NAMALWA (cell line): ENCODE measurements at regions not wholly inside any gene's neighbourhood (a gene's known extent, or its start where the extent isn't known, plus 50 kb on each side); places are given as distances from the start of the nearest gene placed in this dataset.

Source experiments
- DNase-seq: peaks from one replicate; pipeline ENCODE4 v3.0.0-alpha.2; 2015; ENCODE audit warnings: low spot score

DNA sequence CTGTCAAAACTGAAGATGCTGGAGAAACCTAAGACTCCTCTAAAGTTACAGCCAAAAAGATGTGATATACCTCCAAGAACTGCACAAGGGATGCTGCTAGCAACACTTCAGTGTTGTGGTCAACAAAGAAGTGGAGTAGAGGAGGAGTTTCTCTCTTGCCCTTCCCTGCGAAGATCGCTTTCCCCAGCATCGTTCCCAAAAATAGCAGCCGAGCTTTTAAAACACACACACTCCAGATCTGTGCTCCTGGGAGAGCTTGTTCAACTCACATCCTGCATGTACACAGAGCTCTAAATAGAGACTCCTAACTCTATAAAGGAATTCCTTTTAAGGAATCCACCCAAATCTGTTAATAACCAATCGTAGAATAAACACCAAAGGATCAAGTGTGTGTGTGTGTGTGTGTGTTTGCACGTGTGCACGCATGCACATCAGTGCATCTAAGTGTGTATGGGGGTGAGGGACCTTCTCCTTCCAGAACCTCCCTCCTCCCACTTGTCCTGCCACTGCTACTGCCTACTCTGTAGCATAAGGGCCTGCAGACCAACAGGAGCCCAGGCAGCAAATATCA lies 58.5 kb downstream of the PSMG1 start:
- no peak for DNase-seq

DNA sequence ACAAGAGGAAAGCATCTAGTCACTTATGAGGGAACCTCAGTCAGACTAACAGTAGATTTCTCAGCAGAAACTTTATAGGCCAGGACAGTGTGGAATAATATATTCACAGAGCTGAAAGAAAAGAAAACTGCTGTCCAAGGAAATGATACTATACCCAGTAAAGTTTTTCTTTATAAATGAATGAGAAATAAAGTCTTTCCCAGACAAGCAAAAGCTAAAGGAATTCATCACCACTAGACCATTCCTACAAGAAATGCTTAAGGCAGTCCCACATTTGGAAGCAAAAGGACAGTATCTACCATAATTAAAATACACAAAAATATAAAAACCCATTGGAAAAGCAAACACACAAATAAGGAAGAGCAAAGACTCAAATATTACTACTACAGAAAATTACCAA lies 59.9 kb downstream of the PSMG1 start:
- DNase-seq: no peak

DNA sequence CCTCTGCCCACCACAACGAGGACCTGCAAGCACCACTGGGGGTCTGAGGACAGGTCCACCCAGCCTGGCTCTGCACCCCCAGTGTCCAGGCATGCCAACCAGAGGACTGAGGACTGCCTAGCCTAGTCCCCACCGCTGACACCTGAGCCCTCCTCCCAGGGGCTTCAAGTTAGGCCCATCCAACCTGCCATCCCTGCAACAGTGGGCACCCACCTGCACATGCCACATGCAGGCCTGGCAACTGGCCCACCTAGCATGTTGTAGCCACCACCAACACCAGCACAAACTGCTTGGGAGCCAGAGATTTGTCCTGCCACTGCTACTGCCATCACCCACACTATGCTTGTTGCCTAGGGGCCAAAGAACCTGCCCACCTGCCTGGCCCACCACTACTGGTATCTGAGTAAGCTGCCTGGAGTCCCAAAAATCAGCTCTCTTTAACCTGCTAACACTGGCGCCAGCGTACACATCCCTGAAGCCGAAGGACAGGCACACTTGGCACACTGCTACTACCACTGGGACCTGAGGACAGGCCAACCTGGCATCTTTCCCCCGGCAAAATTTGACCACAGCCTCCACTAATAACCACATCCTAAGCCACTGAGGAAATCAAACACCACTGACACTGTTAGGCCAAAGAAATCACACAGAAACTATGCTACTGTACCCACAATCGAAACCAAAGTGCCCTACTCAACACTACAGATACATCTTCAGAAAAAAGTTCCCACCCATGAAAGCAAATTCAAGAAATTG lies 61.5 kb downstream of the PSMG1 start:
- no peak for DNase-seq

DNA sequence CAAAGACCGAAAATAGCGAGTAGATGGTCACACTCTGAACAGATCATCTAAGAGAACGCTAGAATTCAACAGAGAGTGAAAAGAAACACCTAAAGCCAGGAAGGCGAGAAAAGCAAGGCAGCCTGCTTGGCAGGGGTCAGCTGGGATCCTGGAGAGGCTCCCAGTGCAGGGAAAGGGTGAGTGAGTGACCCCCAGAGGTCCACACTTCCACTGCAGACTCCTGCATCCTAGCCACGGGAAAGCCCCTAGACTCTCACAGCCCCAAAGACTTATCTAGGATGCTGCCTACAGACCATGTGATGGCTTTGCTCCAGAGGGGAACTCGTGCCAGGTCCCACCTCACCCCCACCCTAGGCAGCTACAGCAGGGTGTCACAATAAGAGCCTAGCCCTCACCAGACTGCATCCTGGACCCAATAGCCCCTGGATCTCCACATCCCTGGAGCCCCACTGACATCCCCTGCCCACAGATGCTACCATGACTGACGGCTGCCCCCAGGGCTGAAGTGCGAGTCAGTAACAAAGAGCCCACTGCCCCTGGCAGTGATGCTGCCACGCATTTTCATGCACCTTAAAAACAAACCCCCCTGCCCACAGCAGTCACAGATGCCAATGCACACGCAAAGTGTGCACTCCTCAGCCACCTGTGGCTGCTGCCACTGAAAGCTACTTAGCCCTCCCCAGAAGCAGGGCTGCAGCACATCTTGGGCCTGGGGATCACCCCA lies 62.2 kb downstream of the PSMG1 start:
- no peak for DNase-seq

DNA sequence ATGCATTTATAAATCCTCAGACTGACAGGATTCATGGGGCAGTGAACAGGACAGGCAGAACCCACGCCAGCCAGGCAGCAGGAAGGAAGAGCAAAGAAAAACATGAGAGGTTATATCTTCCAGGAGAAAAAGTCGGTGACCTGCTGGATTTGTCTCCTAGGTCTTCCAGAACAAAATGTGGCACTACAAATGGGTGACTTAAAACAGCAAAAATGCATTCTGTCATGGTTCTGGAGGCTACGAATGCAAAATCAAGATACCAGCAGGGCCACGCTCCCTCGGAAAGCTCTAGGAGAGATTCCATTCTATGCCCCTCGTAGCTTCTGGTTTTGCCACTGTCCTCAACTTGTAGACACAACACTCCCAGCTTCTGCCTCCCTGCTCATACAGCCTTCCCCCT lies 63.4 kb downstream of the PSMG1 start:
- DNase-seq: no peak

DNA sequence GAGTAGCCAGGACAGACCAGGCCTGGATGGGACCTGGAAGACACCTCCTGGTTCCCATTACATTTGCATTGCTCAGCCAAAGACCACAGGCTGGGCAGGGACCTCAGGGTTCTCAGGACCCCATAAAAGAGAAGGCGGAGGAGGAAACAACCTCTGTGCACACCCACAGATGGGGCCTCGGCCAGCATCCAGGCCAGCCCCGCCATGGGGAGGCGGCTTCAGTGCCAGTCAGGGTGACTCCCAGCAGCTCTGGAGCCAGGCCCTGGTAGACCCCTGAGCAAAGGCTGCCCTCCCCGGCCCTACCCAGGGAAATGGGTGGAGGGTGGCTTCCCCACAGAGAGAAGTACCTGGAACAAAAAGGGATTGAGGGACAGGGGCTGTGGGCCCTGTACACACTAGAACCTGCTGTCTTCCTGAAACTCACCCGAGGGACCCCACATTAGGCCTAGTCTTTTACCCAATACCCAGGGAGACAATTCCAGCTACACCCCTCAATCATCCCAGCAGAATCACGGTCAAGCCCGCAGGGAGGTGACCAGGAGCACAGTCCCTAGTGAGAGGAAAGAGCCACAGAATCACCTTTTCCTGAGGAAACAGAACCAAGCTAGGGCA lies 64.5 kb downstream of the PSMG1 start:
- no peak for DNase-seq

DNA sequence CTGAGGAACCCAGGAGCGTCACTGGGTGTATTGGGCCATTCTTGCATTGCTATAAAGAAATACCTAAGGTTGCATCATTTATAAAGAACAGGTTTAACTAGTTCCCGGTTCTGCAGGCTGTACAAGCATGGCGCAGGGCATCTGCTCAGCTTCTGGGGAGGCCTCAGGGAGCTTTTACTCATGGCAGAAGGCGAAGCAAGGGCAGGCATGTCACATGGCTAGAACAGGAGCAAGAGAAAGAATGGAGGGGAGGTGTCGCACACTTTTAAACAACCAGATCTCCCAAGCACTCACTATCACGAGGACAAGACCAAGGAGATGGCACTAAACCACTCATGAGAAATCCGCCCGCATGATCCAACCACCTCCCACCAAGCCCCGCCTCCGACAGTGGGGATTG lies 65.2 kb downstream of the PSMG1 start:
- no peak for DNase-seq

DNA sequence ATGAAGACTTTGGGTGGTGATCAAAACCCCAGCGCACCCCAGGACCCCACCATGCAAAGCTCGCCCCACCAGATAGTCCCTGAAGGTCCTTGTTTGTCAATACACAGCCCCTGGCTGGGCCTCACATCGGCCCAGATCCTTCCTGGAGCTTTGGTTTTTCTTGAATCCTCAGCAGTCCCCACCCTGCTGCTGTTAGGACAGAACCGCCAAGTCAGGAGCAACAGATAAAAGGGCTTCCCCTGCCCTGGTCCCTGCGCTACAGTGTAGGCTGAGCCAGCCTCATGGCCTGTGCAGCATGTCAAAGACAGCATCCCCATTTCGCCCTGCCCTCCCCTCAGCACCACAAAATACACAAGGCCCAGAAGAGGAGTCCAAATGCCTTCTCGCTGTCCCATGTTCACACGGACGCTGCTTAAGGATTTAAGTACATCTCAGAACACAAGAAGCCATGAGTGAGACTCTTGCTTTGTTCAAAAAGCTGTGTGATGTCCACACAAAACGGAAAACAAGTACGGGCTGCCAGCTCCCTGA lies 65.7 kb downstream of the PSMG1 start:
- DNase-seq: no peak

DNA sequence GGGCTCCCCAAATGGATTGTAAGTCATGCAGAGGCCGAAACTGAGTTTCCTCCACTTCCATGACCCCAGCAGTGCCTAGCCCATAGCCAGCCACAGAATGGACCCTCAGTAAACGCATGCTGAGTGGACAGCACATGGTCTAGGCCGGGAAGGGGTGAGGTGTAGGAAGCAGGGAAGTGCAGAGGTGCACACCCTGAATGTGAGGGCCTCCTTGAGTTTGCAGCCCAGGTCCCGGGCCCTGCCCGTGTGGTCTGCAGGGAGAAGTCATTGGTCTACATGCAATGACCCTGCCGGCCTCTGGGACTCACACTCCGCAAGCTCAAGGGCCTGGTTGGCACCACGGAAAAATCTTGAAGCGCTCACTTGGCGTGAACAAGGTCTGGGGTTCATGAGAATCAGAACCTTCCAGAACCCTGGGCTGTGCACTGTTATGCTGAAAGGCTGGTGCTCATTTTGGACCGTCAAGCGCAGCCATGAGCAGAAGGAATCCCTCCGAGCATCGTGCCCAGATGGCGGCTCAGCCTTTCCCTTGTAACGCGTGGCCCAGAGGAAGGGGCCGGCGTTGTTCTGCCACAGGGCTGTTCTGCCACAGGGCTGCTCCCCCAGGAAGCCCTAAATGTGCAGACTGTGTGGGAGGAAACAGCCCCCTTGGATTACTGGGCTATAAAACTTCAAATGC lies 66.4 kb downstream of the PSMG1 start:
- no peak for DNase-seq

DNA sequence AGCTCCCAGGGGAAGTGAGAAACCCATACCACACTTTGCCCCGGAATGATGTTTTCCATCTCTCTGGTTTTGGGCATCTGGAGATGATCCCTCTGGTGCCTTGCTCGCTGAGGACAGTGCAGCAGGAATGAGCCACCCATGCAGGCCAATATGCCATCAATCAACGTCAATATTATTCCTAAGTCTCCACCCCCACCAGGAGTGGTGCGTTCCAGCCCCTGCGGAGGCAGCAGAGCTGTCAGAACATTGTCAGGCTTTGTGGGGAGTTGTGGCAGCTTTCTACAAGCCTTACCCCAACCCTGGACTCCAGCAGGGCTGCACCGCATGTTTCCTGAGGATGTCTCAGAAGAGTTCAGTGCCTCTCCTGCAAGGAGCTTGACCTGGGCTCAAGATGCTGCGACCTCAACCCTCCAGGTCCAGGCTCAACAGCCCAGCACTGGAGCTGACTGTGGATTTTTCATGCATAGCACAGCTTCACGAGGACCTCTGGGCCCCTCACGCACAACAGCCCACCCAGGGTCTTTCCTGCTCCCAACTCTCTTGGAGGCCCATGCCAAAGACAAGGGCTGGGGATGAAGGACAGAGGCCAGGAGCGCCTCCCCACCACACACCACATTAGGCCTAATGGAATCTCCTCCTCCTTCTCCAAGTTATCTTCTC lies 67.5 kb downstream of the PSMG1 start:
- no peak for DNase-seq

DNA sequence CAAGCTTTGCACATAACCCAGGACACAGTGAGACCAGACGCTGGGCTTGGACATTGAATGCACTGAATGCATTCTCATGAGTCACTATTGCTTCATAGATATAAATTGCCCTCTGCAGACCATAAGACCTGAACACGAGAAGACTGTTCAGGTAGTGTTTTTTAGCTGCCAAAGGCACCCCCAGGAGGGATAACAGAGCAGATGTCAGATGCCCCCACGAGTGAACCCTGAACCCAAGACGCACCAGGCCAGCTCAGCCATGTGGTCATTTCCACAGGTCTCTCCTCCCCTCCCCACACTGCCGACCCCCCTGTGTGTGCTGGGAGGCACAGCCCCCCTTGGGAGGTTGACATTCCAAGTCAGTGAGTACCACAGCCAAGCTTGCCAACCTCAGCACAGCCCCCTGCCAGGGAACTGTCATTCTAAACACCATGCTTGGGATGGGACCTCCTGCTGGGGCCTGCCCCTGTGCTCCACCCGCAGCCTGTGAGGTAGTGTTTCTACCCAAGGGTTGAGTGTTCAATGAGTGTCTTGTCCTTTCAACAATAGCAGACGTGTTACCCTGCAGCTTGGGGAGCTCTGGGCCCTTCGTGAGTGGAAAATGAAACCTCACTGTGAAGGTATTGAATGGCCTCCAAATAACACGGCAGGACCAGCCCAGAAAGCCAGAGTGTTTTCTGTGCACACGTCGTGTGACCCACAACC lies 68.2 kb downstream of the PSMG1 start:
- DNase-seq: no peak

DNA sequence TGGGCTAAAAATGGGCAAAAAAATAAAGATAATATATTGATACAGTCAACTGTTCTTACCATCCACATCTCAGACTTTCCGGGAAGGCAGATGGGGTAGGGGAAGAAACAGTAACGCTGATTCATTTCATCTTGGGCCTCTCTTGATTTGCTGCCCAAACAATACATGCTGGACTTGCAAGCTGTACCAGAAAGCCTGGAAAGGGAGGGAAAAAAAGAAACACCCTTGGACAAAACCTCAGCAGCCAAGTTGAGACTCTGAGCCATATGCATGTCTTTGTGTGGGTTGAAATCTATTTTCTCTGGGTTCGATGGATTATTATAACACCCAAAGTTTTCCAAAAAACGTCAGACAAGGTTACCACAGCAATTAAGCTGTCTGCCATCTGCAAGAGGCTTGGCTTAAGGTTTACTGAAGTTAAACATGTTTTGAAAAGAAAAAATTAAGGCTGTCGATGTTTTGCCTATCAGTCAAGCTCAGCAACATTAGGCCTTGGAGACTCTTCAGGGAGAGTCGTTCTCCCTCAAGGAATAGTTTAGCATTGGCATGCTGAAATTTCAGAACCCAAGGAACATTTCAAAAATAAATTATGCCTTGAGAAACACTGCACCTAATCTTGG lies 71.2 kb downstream of the PSMG1 start:
- DNase-seq: no peak

DNA sequence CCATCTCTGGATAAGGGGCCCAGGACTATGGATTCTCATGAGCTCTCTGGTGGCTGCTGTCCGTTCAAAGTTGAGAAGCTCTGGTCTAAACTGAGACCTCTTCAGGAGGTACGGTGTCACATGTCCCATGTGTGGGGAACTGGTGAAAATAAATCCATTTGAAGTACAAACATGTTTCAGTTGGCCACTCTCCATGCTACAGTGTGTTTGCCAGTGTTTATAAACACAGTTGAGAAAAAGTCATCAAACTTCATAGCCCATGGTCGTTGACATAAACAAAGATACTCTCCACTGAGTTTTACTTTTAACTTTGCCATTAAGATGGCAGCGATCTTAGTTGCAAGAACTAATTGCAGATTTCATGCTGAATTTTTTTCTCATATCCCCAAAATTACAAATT lies 72.8 kb downstream of the PSMG1 start:
- DNase-seq: no peak

DNA sequence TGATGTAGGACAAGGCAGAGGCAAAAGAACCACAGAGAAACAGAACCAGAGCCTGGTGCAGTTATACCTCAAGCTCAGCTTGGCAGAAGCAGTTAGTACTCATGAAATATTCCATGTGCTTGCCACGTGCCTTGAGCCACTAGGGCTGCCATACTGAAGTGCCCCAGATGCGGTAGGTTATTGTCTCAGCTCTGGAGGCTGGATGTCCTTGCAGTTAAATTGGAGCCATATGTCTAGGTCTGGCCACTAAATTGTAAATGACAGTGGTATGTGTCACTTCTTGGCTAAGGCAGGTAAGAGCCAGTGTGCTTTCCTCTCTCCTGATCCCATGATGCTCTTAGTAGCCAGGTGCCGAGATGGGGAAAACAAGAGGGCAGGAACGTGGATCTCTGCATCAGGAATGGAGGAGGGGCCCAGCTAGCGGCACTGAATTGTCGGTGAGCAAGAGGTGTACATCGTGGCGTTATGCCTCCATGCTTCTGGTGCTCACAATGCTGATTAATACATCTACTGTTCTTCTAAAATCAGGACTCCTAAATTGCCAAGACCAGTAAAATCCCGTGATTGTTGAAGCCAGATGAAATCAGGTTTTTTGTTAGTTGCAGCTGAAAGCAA lies 73.5 kb downstream of the PSMG1 start:
- DNase-seq: no peak

DNA sequence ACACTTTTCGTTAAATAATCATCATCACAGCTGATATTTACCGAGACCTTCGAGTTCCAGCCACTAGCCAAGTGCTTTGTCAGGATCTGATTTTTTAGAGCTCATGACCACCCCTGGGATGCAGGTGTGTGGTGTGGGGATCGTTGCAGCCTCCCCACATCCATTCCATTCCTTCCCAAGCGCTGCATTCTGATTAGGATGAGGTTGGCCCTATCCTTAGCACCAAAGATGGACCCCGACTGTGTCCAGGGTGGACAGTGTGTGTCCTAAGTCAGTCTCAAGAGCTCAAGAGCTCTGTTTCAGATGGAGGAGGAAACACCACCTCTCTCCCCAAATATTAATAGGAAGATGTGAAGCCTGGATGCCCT lies 74.1 kb downstream of the PSMG1 start:
- no peak for DNase-seq

DNA sequence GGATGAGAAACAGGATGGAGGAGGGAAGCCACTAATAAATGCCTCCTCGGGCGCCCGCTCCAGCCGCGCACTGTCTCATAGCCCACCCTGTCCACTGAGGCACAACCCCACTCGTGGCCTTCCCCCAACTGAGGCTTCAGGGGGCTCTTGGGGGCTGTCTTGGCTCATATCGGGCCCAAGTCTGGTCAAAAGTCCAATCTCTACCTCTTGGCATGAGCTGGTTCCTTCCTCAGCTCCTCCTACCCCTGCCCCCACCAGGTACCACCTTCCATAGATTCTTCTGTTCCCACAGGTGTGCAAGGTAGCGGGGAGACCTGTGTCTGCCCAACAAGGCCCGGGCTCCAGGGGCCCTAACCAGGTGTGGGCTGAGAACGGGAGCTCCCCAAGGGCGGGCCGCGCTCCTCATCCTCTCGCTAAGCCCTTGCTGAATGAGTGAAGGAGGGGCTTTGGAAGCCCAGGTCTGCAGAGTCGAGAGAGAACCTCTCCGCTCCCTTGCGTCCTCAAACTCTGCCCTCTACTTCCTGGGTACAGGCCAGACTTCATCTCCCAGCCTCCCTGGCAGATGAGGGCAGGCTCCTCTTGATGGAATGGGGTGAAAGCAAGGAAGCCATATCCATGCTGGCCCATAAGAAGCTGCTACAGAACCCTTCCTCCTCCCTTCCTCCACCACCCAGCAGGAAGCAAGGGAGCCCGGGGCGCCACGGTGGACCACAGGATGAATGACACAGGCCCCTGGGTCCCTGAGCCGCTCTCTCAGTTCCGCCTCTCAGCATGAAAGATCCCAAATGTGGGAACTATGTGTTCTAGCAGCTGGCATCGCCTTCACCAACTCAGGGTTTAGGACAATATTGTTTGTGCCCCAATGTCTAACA lies 74.7 kb downstream of the PSMG1 start:
- DNase-seq: no peak

DNA sequence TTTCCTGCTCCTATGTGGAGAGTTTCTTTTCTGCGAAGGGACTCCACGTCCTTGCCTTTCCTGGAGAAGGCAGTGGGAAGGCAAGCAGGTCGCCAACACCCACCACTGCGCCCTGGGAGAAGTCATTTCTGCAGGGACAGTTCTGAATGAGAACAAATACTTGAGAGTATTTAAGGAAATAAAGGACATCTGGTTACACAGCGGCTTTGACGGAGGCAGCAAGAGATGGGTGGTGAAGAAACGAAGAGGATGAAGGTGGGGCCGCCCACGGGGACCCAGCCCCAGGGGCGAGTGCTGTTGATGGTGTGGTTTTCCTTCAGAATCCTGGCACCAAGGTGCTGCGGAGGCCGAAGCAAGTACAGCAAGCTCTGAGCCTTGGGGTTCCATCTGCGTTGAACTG lies 75.5 kb downstream of the PSMG1 start:
- DNase-seq: no peak

DNA sequence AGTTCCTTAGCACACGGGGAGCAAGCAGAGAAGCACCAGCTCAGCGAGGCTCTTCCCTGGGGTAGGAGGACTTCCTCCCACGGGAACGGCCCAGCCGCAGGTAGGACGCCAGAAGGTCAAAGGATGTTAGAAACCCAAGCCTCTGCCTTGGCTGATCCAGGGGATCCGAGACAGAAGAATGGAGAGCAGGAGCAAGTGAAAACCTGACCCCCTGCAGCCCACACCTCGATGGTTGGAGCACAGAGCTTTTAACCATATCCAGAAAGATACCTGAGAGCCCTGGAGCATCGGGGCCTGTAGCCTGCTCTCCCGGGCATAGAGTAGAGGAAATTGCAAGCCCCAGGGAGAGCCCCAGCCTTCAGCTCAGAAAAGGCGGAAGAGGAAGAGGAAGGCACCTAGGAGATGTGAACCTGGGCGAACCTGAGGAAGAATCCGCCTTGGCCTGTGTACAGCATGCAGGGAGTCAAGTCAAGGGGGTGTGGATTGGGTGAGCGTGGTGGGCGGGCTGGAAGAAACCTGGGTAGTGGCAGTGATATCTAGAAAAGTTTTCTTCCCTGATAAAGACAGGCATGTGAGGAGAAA lies 76.3 kb downstream of the PSMG1 start:
- no peak for DNase-seq

DNA sequence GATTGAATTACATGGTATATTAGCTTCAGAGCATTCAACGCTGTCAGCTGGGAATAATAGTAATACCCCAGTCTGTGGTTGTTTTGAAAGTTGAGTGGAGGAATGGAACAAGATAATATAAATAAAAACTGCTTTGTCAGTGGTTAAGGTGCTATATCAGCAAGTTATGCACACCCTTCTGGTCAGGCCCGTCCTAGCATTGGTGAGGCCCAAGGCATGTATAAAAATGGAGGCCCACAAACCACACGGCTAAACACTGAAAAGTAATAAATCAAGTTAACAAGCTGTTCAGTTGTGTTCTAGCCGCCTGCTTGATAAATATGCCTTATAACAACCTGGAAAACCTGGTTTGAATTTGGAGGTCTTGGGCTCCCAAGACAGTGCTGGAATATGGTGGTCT lies 77.4 kb downstream of the PSMG1 start:
- no peak for DNase-seq
